Adrenal gland (tissue), 9 donors: ENCODE measurements at regions not wholly inside any gene's neighbourhood (a gene's known extent, or its start where the extent isn't known, plus 50 kb on each side); places are given as distances from the start of the nearest gene placed in this dataset.
"Not testable (repeated sequence)": the region's sequence is repeated elsewhere in the genome, so short reads cannot be mapped to it uniquely, and the experiment has no call there.

Source experiments
- DNase-seq, 7 donors: peaks; one replicate each; pipeline ENCODE4 v3.0.0-alpha.2; 2019 to 2020
- H3K27ac ChIP-seq, 5 donors: fragments of 200-600 bp; sonication (generic) in 4 of 5; 1 replicate in 3 of 5; 2 replicates in 2 of 5; pipeline versions ENCODE4 v1.5.1 to v1.8.0; 2016 to 2020; ENCODE audit warnings: mild to moderate bottlenecking in 1 of 5
- H3K27me3 ChIP-seq: fragments of 200-600 bp; 2 replicates; pipeline ENCODE4 v1.8.0; 2021
- H3K36me3 ChIP-seq, 2 donors: fragments of 200-600 bp; replicated peaks in 1 of 2; 1 replicate in 1 of 2; 2 replicates in 1 of 2; pipeline versions ENCODE4 v1.5.1 to v1.8.0; 2018 to 2022
- H3K4me1 ChIP-seq, 2 donors: fragments of 200-600 bp; replicated peaks in 1 of 2; 1 replicate in 1 of 2; 2 replicates in 1 of 2; pipeline versions ENCODE4 v1.5.1 to v1.8.0; 2018 to 2021
- H3K4me3 ChIP-seq, 4 donors: fragments of 200-600 bp; sonication (generic) in 3 of 4; one replicate each; pipeline ENCODE4 v1.5.1; 2016 to 2018
- H3K9me3 ChIP-seq, 3 donors: fragments of 200-600 bp; sonication (generic) in 1 of 3; replicated peaks in 1 of 3; 1 replicate in 2 of 3; 2 replicates in 1 of 3; pipeline versions ENCODE4 v1.5.1 to v1.8.0; 2016 to 2021
- POLR2A ChIP-seq, 2 donors: fragments of 450-650 bp; IDR thresholded peaks; one replicate each; pipeline ENCODE4 v1.6.1; 2017; ENCODE audit warnings: antibody characterized with exemption in 2 of 2, mild to moderate bottlenecking in 2 of 2, moderate library complexity in 1 of 2
- WGBS, 4 donors: extraction: QIAGEN DNeasy Blood & Tissue Kit in 2 of 4; methylation state at CpG; one replicate each; pipeline versions ENCODE4 v1.1.5 to v1.1.7; 2013 to 2017; 5-methylcytosine and 5-hydroxymethylcytosine counted together
- intact Hi-C, 2 donors: fragments of 100-400 bp; cut with DNase I; formaldehyde crosslinking; loops; one replicate each; pipeline versions ENCODE4 v1.14.1 to v1.15.0; 2022 to 2023
- TF ChIP-seq, protein P1 (sequence below), 6 experiments: fragments of 450-650 bp in 4 of 6; fragments of 200-600 bp in 2 of 6; sonication (generic) in 1 of 6; IDR thresholded peaks; 1 replicate in 5 of 6; 2 replicates in 1 of 6; pipeline versions ENCODE4 v1.5.1 to v1.8.0; 2016 to 2021; ENCODE audit warnings: antibody characterized with exemption in 6 of 6, mild to moderate bottlenecking in 2 of 6, moderate library complexity in 1 of 6
- donor health status: healthy with polysubstance abuse.
- donor health status: Bipolar disorder and iron deficiency.
- donor health status: DM: yes; HTN: yes; CAD: no.
- donor health status: DM: no; HTN: no; CAD: no.
- donor health status: DM: no; HTN: no; CAD: no.

DNA sequence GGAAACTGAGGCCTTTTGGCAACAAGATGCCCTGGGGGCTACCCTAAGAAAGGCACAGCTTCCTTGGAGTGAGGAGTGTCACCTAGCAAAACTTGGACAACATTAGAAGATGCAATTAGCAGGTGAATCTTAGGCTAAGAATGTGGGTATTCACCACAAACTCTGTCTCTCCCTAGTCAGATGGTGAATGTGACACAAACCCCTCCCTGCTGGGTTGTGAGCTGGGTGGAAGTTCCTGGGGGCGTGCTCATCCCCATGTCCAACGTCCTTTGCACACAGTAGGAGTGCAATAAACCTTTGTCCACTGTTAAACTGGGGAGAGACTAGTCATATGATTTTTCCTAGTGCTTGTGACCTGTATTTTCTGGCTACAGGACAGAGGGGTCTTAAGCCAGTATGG lies 67.1 kb upstream of the SH3GL3 start:
- Histone ChIP-seq H3K4me1 (no peaks in the 10 kb centered on the region), H3K9me3 (no peaks in the 10 kb centered on the region), H3K27ac (no peak overlapping the region), H3K36me3 (no peaks in the 10 kb centered on the region), H3K4me3 (no peak overlapping the region), H3K27me3 (peaks cover 34% of the 10 kb centered on the region)
- WGBS, 4 donors: 0 to 57% (median 31%) methylated on average over 1 to 2 of the region's 2 CpGs
- no peak for DNase-seq
- intact Hi-C loops: no loop called here
- TF ChIP-seq, protein P1, sequence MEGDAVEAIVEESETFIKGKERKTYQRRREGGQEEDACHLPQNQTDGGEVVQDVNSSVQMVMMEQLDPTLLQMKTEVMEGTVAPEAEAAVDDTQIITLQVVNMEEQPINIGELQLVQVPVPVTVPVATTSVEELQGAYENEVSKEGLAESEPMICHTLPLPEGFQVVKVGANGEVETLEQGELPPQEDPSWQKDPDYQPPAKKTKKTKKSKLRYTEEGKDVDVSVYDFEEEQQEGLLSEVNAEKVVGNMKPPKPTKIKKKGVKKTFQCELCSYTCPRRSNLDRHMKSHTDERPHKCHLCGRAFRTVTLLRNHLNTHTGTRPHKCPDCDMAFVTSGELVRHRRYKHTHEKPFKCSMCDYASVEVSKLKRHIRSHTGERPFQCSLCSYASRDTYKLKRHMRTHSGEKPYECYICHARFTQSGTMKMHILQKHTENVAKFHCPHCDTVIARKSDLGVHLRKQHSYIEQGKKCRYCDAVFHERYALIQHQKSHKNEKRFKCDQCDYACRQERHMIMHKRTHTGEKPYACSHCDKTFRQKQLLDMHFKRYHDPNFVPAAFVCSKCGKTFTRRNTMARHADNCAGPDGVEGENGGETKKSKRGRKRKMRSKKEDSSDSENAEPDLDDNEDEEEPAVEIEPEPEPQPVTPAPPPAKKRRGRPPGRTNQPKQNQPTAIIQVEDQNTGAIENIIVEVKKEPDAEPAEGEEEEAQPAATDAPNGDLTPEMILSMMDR (IDR thresholded peaks at IDR 0.05): no peak
- TF ChIP-seq POLR2A (IDR thresholded peaks at IDR 0.05): no peak

DNA sequence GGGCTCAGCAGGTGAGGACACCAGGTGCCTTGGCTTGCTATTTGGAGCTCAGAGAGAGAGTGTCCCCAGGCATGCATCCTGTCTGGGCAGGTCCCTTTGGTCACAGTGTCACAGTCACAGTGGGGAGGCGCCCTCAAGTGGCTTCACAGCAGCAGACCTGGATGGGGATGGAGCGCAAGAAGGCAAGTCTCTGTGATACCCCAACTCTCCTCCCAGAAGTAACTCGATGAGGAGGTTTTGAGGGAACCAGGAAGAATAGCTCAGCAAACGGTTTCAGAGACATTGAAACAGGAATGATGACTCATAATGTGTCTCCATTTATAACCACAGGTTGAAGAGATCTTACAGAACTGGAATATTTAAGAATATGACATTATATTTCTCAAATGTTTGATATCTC lies 66.5 kb upstream of the SH3GL3 start:
- H3K27me3 ChIP-seq: peaks cover 34% of the 10 kb centered on the region
- no peaks in the 10 kb centered on the region for H3K9me3 ChIP-seq
- intact Hi-C loops: no loop called here
- TF ChIP-seq, protein P1 (IDR thresholded peaks at IDR 0.05): peak in 3 of 6 experiments; percentile 9 to 29 (median 17)
- no peak for TF ChIP-seq POLR2A (IDR thresholded peaks at IDR 0.05)
- peak in 6 of 7 donors; percentile 19 to 28 (median 23) for DNase-seq
- no peak overlapping the region for H3K27ac ChIP-seq
- H3K4me1 ChIP-seq: no peaks in the 10 kb centered on the region
- no peaks in the 10 kb centered on the region for H3K36me3 ChIP-seq
- 39 to 51% (median 49%) methylated on average over 4 of the region's 4 CpGs for WGBS, 4 donors
- H3K4me3 ChIP-seq: no peak overlapping the region

DNA sequence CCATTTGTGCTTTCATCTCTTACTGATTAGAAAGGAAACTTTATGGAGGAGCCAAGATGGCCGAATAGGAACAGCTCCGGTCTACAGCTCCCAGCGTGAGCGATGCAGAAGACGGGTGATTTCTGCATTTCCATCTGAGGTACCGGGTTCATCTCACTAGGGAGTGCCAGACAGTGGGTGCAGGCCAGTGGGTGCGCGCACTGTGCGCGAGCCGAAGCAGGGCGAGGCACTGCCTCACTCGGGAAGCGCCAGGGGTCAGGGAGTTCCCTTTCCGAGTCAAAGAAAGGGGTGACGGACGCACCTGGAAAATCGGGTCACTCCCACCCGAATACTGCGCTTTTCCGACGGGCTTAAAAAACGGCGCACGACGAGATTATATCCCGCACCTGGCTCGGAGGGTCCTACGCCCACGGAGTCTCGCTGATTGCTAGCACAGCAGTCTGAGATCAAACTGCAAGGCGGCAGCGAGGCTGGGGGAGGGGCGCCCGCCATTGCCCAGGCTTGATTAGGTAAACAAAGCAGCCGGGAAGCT lies 63.5 kb upstream of the SH3GL3 start:
- H3K36me3 ChIP-seq, H3K27ac ChIP-seq, H3K4me3 ChIP-seq, H3K4me1 ChIP-seq, H3K9me3 ChIP-seq, DNase-seq, intact Hi-C loops: not testable (repeated sequence)
- WGBS, 4 donors: 81 to 92% (median 87%) methylated on average over 26 to 31 of the region's 36 CpGs
- peaks cover 16% of the 10 kb centered on the region for H3K27me3 ChIP-seq

DNA sequence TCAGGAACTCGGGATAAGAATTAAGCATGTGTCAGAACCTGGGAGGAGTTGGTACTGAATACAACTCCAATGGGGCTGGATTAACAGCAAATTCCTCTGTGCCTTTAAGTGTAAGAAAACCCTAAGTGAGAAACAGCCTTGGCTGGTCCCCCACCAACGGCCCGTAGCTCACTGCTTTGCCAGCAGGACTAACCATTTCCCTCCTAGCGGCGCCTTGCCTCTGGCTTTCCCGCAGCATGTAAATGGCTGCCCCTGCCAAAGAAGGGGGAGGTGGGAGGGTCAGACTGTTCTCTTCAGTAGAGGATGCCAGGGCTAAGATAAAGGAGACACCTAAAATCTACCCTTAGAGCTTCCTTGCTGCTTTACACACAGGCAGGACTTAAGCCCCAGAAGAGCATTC lies 51.0 kb upstream of the SH3GL3 start:
- 13 to 20% (median 15%) methylated on average over 6 of the region's 6 CpGs for WGBS, 4 donors
- no peak for DNase-seq

More for the DNA sequence above, 51.0 kb upstream of the SH3GL3 start:
- H3K9me3 ChIP-seq: no peaks in the 10 kb centered on the region
- TF ChIP-seq, protein P1 (IDR thresholded peaks at IDR 0.05): no peak
- TF ChIP-seq POLR2A (IDR thresholded peaks at IDR 0.05): no peak
- H3K36me3 ChIP-seq: no peaks in the 10 kb centered on the region
- no peak overlapping the region for H3K4me3 ChIP-seq
- no peak overlapping the region for H3K27ac ChIP-seq
- H3K27me3 ChIP-seq: peaks cover 10% of the 10 kb centered on the region
- H3K4me1 ChIP-seq: no peaks in the 10 kb centered on the region
- intact Hi-C loops: no loop called here
